RWPE1 (cell line): ENCODE measurements at regions not wholly inside any gene's neighbourhood (a gene's known extent, or its start where the extent isn't known, plus 50 kb on each side); places are given as distances from the start of the nearest gene placed in this dataset.
"Not testable (repeated sequence)": the region's sequence is repeated elsewhere in the genome, so short reads cannot be mapped to it uniquely, and the experiment has no call there.

Experiments used
- CTCF ChIA-PET: fragments of 350-600 bp; sonication (Branson Sonifier 250); formaldehyde crosslinking; extraction: SDS; loops from one replicate; lab custom pipeline; 2021; lab: Yijun Ruan, JAX
- POLR2A ChIA-PET: fragments of 400-600 bp; formaldehyde crosslinking; extraction: SDS; loops from one replicate; lab custom pipeline; 2020; ENCODE audit warnings: antibody characterized with exemption; ENCODE audit not compliant: low non-redundant PET; lab: Yijun Ruan, JAX
- DNase-seq: peaks from one replicate; pipeline ENCODE4 v3.0.0; 2012; ENCODE audit warnings: low spot score
- H3K27ac ChIP-seq: fragments of 450-650 bp; 2 replicates; pipeline ENCODE4 v1.5.1; 2017
- CTCF ChIP-seq: fragments of 450-650 bp; conservative IDR thresholded peaks from 2 replicates; pipeline ENCODE4 v1.5.1; 2017; ENCODE audit warnings: low read depth, mild to moderate bottlenecking

- POLR2A ChIA-PET, result no interaction called here
- CTCF ChIA-PET, result no interaction called here
Measured at GRCh38 chr21:35448876-35449599, 399.9 kb upstream of the RUNX1 start.

GRCh38 chr21:35444391-35444790 is 395.3 kb upstream of the RUNX1 start:
- POLR2A ChIA-PET, result no interaction called here
- H3K27ac ChIP-seq, result no peak overlapping the region
- CTCF ChIA-PET, result interaction anchor here (0.6 to 0.7 kb wide), 2 partner anchors 61 to 79 kb away, joined by 3 to 5 read pairs; no protein-coding TSS in a partner anchor
- TF ChIP-seq CTCF, result no peak
- no peak for DNase-seq

More at GRCh38 chr21:35448876-35449599, 399.9 kb upstream of the RUNX1 start:
- H3K27ac ChIP-seq, result no peak overlapping the region
- DNase-seq, result no peak
- TF ChIP-seq CTCF, result no peak

- POLR2A ChIA-PET, result no interaction called here
- TF ChIP-seq CTCF, result no peak
- H3K27ac ChIP-seq, result no peak overlapping the region
- DNase-seq, result no peak
- CTCF ChIA-PET, result interaction anchor here (0.5 kb wide), 1 partner anchor 12 kb away, joined by 4 read pairs; no protein-coding TSS in a partner anchor
Measured at GRCh38 chr21:35441868-35442582, 392.9 kb upstream of the RUNX1 start.

GRCh38 chr21:35438643-35439404 is 389.7 kb upstream of the RUNX1 start:
- ChIA-PET POLR2A (no interaction called here), CTCF (interaction anchor here (0.6 to 1.1 kb wide), 2 partner anchors 89 to 401 kb away, joined by 3 to 5 read pairs; no protein-coding TSS in a partner anchor)
- TF ChIP-seq CTCF, result no peak
- no peak overlapping the region for H3K27ac ChIP-seq
- no peak for DNase-seq

- CTCF ChIA-PET, result interaction anchor here (0.5 to 1.1 kb wide), 3 partner anchors 11 to 402 kb away, joined by 3 read pairs; no protein-coding TSS in a partner anchor
- no peak overlapping the region for H3K27ac ChIP-seq
- POLR2A ChIA-PET, result no interaction called here
- TF ChIP-seq CTCF, result no peak
- DNase-seq, result no peak
Measured at GRCh38 chr21:35437941-35438340, 388.8 kb upstream of the RUNX1 start.

- H3K27ac ChIP-seq, result no peak overlapping the region
- TF ChIP-seq CTCF, result no peak
- DNase-seq, result no peak
- POLR2A ChIA-PET, result no interaction called here
- CTCF ChIA-PET, result interaction anchor here (0.6 to 0.8 kb wide), 4 partner anchors 14 to 746 kb away, joined by 3 to 6 read pairs (median 4); no protein-coding TSS in a partner anchor
Measured at GRCh38 chr21:35436899-35437298, 387.8 kb upstream of the RUNX1 start.

GRCh38 chr21:35432601-35433000 is 383.5 kb upstream of the RUNX1 start:
- POLR2A ChIA-PET, H3K27ac ChIP-seq, CTCF ChIA-PET, DNase-seq: not testable (repeated sequence)
